Caco-2 (cell line): ENCODE measurements at regions not wholly inside any gene's neighbourhood (a gene's known extent, or its start where the extent isn't known, plus 50 kb on each side); places are given as distances from the start of the nearest gene placed in this dataset.

Experiments
- BruUV-seq: library from RNA; stranded (reverse); fragments of 400-500 nt; replicated peaks from 2 replicates; lab custom pipeline; 2021; lab: Mats Ljungman, UMichigan
- CTCF ChIA-PET: fragments of 300-600 bp; sonication (Branson Sonifier 250); formaldehyde crosslinking; loops from one replicate; lab custom pipeline; 2022; ENCODE audit warnings: antibody characterized with exemption; lab: Charles Lee
- POLR2A ChIA-PET: fragments of 300-600 bp; sonication (Branson Sonifier 250); formaldehyde crosslinking; loops from one replicate; lab custom pipeline; 2022; ENCODE audit warnings: antibody characterized with exemption; lab: Charles Lee
- DNase-seq, 2 experiments: peaks; one replicate each; pipeline versions ENCODE4 v3.0.0 to v3.0.0-alpha.2; 2020 to 2022
- H3K27me3 ChIP-seq: replicated peaks from 2 replicates; pipeline ENCODE4 v1.6.0; 2011; ENCODE audit warnings: low read length; ENCODE audit not compliant: control insufficient read depth, insufficient read depth
- H3K36me3 ChIP-seq: 2 replicates; pipeline ENCODE4 v1.5.1; 2011; ENCODE audit warnings: low read length; ENCODE audit not compliant: control insufficient read depth, insufficient read depth
- H3K4me1 ChIP-seq: fragments of 250-450 bp; sonication (Bioruptor Pico); 2 replicates; pipeline ENCODE4 v1.5.1; 2020; ENCODE audit warnings: mild to moderate bottlenecking
- H3K4me3 ChIP-seq: 2 replicates; pipeline ENCODE4 v1.5.1; 2011; ENCODE audit warnings: low read depth, mild to moderate bottlenecking, control low read depth, low read length
- H3K9me3 ChIP-seq: fragments of 250-450 bp; sonication (Bioruptor Pico); 2 replicates; pipeline ENCODE4 v1.5.1; 2020; ENCODE audit warnings: mild to moderate bottlenecking, moderate library complexity
- H3K27ac Mint-ChIP-seq: one replicate; pipeline ENCODE4 v1.8.0; 2022; ENCODE audit warnings: mixed read lengths; ENCODE audit not compliant: unreplicated experiment
- H3K27me3 Mint-ChIP-seq: one replicate; pipeline ENCODE4 v1.8.0; 2022; ENCODE audit warnings: mixed read lengths; ENCODE audit not compliant: insufficient read depth, unreplicated experiment
- H3K36me3 Mint-ChIP-seq: one replicate; pipeline ENCODE4 v1.8.0; 2022; ENCODE audit warnings: mild to moderate bottlenecking, mixed read lengths; ENCODE audit not compliant: insufficient read depth, unreplicated experiment
- H3K4me1 Mint-ChIP-seq: one replicate; pipeline ENCODE4 v1.8.0; 2022; ENCODE audit warnings: low read depth, mixed read lengths; ENCODE audit not compliant: unreplicated experiment
- H3K4me3 Mint-ChIP-seq: one replicate; pipeline ENCODE4 v1.8.0; 2022; ENCODE audit warnings: mild to moderate bottlenecking, moderate library complexity, mixed read lengths; ENCODE audit not compliant: unreplicated experiment
- H3K9me3 Mint-ChIP-seq: one replicate; pipeline ENCODE4 v1.8.0; 2022; ENCODE audit warnings: mixed read lengths; ENCODE audit not compliant: unreplicated experiment
- intact Hi-C: fragments of 100-400 bp; cut with micrococcal nuclease; formaldehyde crosslinking; loops from one replicate; pipeline ENCODE4 v1.10.0; 2022; ENCODE audit not compliant: unreplicated experiment
- TF ChIP-seq, protein P1 (sequence below), 2 experiments: fragments of 200-600 bp in 1 of 2; IDR thresholded peaks; 1 replicate in 1 of 2; 2 replicates in 1 of 2; pipeline versions ENCODE4 v1.5.1 to v1.8.0; 2011 to 2022; ENCODE audit warnings: antibody characterized with exemption in 1 of 2, control low read depth in 1 of 2, inconsistent platforms in 1 of 2, low read depth in 1 of 2, low read length in 1 of 2, mild to moderate bottlenecking in 1 of 2, moderate library complexity in 1 of 2; ENCODE audit not compliant: insufficient read depth in 1 of 2, severe bottlenecking in 1 of 2, unreplicated experiment in 1 of 2

DNA sequence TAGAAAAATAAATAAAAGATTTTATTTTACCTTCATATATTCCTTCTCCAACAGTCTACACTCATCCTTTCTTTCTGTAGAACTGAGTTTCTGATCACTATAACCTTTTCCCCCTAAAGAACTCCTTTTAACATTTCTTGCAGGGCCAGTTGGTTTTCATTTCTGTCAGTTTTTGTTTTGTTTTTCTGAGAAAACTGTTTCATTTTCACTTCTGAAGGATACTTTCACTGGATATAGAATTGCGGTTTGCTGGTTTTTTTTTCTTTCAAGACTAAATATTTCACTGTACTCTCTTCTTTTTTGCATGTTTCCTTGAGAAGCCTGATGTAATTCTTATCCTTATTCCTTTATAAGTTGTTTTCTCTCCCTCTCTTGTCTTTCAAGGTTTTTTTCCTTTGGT, 90.4 kb upstream of the EOLA2 start:
- H3K27me3 Mint-ChIP-seq = no peaks in the 10 kb centered on the region
- ChIA-PET POLR2A (no interaction called here), CTCF (no interaction called here)
- H3K4me1 ChIP-seq = no peaks in the 10 kb centered on the region
- DNase-seq = no peak
- no peaks in the 10 kb centered on the region for H3K36me3 Mint-ChIP-seq
- H3K9me3 ChIP-seq = no peaks in the 10 kb centered on the region
- H3K4me1 Mint-ChIP-seq = no peaks in the 10 kb centered on the region
- intact Hi-C loops = no loop called here
- no peaks in the 10 kb centered on the region for H3K27me3 ChIP-seq
- no TSS peak for BruUV-seq
- TF ChIP-seq, protein P1, sequence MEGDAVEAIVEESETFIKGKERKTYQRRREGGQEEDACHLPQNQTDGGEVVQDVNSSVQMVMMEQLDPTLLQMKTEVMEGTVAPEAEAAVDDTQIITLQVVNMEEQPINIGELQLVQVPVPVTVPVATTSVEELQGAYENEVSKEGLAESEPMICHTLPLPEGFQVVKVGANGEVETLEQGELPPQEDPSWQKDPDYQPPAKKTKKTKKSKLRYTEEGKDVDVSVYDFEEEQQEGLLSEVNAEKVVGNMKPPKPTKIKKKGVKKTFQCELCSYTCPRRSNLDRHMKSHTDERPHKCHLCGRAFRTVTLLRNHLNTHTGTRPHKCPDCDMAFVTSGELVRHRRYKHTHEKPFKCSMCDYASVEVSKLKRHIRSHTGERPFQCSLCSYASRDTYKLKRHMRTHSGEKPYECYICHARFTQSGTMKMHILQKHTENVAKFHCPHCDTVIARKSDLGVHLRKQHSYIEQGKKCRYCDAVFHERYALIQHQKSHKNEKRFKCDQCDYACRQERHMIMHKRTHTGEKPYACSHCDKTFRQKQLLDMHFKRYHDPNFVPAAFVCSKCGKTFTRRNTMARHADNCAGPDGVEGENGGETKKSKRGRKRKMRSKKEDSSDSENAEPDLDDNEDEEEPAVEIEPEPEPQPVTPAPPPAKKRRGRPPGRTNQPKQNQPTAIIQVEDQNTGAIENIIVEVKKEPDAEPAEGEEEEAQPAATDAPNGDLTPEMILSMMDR (IDR thresholded peaks at IDR 0.05; ENCODE audit: insufficient read depth in 1 of 2, low read depth in 1 of 2, low read length in 1 of 2, severe bottlenecking in 1 of 2, unreplicated experiment in 1 of 2) = no peak
- H3K9me3 Mint-ChIP-seq = no peaks in the 10 kb centered on the region
- no peak overlapping the region for H3K27ac Mint-ChIP-seq
- H3K36me3 ChIP-seq = no peaks in the 10 kb centered on the region
- no peak overlapping the region for H3K4me3 ChIP-seq
- H3K4me3 Mint-ChIP-seq = no peak overlapping the region

DNA sequence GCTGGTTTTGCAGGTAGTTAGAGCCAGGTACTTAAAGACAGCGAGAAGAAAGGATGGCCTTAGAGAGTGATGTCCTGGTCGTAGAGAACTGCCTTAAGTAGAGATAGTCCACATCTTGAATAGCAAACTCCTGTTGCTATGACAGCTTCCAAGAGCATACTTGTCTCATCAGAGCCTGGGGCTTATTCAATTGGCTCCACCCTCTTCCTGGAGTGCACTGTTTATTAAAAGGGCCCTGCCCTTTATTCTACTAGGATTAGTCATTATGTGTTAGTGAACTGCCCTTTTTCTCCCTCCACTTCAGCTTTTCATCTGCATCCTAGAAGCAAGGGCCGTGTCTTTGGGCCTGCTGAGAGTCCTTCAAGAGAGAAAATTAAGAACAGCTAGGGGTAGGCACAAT, 94.5 kb upstream of the EOLA2 start:
- CTCF ChIA-PET = no interaction called here
- Mint-ChIP-seq H3K36me3 (no peaks in the 10 kb centered on the region), H3K4me3 (no peak overlapping the region)

DNA sequence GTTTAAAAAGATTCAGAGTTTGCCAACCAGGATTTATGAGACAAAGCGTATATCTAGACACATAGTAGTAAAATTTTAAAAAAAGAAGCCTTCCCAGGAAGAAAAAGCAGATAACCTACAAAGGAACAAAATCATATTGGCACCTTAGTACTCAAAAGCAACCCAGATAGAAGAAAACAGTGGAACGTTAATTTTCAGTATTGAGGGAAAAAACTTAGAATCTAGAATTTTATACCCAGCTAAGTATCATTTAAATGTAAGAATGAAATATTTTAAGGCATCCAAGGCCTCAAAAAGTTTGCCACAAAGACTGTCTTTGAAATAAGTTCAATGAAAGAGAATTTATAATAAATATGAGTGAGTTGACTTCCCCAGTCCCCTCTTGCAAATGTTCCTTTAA, 96.5 kb upstream of the EOLA2 start:
- intact Hi-C loops = no loop called here
- BruUV-seq = no TSS peak
- Mint-ChIP-seq H3K9me3 (peaks cover 13% of the 10 kb centered on the region), H3K4me3 (no peak overlapping the region), H3K27me3 (no peaks in the 10 kb centered on the region), H3K36me3 (no peaks in the 10 kb centered on the region), H3K27ac (no peak overlapping the region), H3K4me1 (no peaks in the 10 kb centered on the region)
- Histone ChIP-seq H3K9me3 (no peaks in the 10 kb centered on the region), H3K27me3 (no peaks in the 10 kb centered on the region), H3K4me1 (no peaks in the 10 kb centered on the region), H3K36me3 (no peaks in the 10 kb centered on the region), H3K4me3 (no peak overlapping the region)
- ChIA-PET POLR2A (no interaction called here), CTCF (no interaction called here)
- TF ChIP-seq, protein P1 (IDR thresholded peaks at IDR 0.05; ENCODE audit: insufficient read depth in 1 of 2, low read depth in 1 of 2, low read length in 1 of 2, severe bottlenecking in 1 of 2, unreplicated experiment in 1 of 2) = no peak
- no peak for DNase-seq

More for the DNA sequence above, 94.5 kb upstream of the EOLA2 start:
- intact Hi-C loops = no loop called here
- no peak overlapping the region for H3K27ac Mint-ChIP-seq
- H3K36me3 ChIP-seq = no peaks in the 10 kb centered on the region
- BruUV-seq = no TSS peak
- POLR2A ChIA-PET = no interaction called here
- no peak for DNase-seq
- peaks cover 13% of the 10 kb centered on the region for H3K9me3 Mint-ChIP-seq
- H3K4me1 ChIP-seq = no peaks in the 10 kb centered on the region
- H3K4me3 ChIP-seq = no peak overlapping the region
- H3K9me3 ChIP-seq = no peaks in the 10 kb centered on the region
- no peaks in the 10 kb centered on the region for H3K27me3 Mint-ChIP-seq
- TF ChIP-seq, protein P1 (IDR thresholded peaks at IDR 0.05; ENCODE audit: insufficient read depth in 1 of 2, low read depth in 1 of 2, low read length in 1 of 2, severe bottlenecking in 1 of 2, unreplicated experiment in 1 of 2) = no peak
- no peaks in the 10 kb centered on the region for H3K4me1 Mint-ChIP-seq
- no peaks in the 10 kb centered on the region for H3K27me3 ChIP-seq
